ENCODE measurements at regions not wholly inside any gene's neighbourhood (a gene's known extent, or its start where the extent isn't known, plus 50 kb on each side); places are given as distances from the start of the nearest gene placed in this dataset.

DNA sequence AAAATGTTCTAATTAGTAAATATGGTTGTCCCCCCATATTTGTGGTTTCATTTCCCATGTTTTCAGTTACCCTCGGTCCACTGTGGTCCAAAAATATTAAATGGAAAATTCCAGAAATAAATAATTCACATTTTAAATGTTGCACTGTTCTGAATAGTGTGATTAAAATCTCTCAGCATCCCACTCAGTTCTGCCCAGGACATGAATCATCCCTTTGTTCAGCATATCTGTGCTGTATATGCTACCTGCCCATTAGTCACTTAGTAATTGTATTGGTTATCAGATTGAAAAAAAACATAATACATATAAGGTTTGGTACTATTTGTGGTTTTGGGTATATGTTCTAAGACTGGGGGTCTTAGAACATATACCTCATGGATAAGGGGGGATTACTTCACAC lies 55.1 kb upstream of the NXF3 start:
- Histone ChIP-seq H3K4me3 (ENCODE audit: low read depth, low read length) (no peak overlapping the region), H3K9me3 (no peaks in the 10 kb centered on the region), H3K36me3 (no peaks in the 10 kb centered on the region), H3K4me1 (peaks cover 3% of the 10 kb centered on the region; the same call in 1 of the 2 replicates), H3K27me3 (no peaks in the 10 kb centered on the region)
- TF ChIP-seq, protein P1, sequence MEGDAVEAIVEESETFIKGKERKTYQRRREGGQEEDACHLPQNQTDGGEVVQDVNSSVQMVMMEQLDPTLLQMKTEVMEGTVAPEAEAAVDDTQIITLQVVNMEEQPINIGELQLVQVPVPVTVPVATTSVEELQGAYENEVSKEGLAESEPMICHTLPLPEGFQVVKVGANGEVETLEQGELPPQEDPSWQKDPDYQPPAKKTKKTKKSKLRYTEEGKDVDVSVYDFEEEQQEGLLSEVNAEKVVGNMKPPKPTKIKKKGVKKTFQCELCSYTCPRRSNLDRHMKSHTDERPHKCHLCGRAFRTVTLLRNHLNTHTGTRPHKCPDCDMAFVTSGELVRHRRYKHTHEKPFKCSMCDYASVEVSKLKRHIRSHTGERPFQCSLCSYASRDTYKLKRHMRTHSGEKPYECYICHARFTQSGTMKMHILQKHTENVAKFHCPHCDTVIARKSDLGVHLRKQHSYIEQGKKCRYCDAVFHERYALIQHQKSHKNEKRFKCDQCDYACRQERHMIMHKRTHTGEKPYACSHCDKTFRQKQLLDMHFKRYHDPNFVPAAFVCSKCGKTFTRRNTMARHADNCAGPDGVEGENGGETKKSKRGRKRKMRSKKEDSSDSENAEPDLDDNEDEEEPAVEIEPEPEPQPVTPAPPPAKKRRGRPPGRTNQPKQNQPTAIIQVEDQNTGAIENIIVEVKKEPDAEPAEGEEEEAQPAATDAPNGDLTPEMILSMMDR (IDR thresholded peaks at IDR 0.05; ENCODE audit: low read depth, low read length) = no peak
- no peak for DNase-seq
